GM06990 (cell line): ENCODE measurements at regions not wholly inside any gene's neighbourhood (a gene's known extent, or its start where the extent isn't known, plus 50 kb on each side); places are given as distances from the start of the nearest gene placed in this dataset.

Source experiments
- DNase-seq: peaks from one replicate; pipeline ENCODE4 v3.0.0-alpha.2; 2011; ENCODE audit not compliant: insufficient read length; ENCODE audit errors: extremely low read depth
- H3K27me3 ChIP-seq: replicated peaks from 2 replicates; pipeline ENCODE4 v1.6.0; 2011; ENCODE audit warnings: low read length; ENCODE audit not compliant: control insufficient read depth, insufficient read depth
- H3K36me3 ChIP-seq: 2 replicates; pipeline ENCODE4 v1.5.1; 2011; ENCODE audit warnings: low read length; ENCODE audit not compliant: control insufficient read depth, insufficient read depth
- H3K4me3 ChIP-seq: replicated peaks from 2 replicates; pipeline ENCODE4 v1.5.1; 2011; ENCODE audit warnings: low read depth, mild to moderate bottlenecking, control low read depth, low read length
- TF ChIP-seq, protein P1 (sequence below): IDR thresholded peaks from 2 replicates; pipeline ENCODE4 v1.5.1; 2011; ENCODE audit warnings: low read length, control low read depth, mild to moderate bottlenecking, inconsistent platforms; ENCODE audit not compliant: insufficient read depth, poor library complexity, severe bottlenecking

DNA sequence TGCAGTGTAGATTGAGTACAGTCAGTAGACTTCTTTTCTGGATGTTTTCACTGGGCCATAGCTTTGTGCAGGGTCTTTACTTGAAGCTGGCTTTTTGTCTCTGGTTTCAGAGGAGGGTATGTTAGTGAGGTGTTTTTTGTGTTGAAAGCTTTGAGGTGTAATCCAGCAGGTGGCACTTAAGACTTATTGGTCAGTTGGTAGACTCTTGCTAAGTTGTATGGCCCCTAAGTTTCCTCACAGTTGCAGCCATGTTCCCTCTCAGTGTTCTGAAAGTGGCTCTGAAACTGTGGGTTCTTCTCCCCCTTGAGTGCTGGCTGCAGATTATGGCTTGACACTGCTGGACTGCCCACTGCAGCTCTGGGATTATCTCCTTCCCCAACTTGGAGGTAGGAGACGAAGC, 55.7 kb upstream of the SLC44A1 start:
- DNase-seq = no peak
- TF ChIP-seq, protein P1, sequence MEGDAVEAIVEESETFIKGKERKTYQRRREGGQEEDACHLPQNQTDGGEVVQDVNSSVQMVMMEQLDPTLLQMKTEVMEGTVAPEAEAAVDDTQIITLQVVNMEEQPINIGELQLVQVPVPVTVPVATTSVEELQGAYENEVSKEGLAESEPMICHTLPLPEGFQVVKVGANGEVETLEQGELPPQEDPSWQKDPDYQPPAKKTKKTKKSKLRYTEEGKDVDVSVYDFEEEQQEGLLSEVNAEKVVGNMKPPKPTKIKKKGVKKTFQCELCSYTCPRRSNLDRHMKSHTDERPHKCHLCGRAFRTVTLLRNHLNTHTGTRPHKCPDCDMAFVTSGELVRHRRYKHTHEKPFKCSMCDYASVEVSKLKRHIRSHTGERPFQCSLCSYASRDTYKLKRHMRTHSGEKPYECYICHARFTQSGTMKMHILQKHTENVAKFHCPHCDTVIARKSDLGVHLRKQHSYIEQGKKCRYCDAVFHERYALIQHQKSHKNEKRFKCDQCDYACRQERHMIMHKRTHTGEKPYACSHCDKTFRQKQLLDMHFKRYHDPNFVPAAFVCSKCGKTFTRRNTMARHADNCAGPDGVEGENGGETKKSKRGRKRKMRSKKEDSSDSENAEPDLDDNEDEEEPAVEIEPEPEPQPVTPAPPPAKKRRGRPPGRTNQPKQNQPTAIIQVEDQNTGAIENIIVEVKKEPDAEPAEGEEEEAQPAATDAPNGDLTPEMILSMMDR = peak; percentile 19
- Histone ChIP-seq H3K36me3 (no peaks in the 10 kb centered on the region), H3K4me3 (no peak overlapping the region), H3K27me3 (no peaks in the 10 kb centered on the region; the same call in 1 of the 2 replicates)

DNA sequence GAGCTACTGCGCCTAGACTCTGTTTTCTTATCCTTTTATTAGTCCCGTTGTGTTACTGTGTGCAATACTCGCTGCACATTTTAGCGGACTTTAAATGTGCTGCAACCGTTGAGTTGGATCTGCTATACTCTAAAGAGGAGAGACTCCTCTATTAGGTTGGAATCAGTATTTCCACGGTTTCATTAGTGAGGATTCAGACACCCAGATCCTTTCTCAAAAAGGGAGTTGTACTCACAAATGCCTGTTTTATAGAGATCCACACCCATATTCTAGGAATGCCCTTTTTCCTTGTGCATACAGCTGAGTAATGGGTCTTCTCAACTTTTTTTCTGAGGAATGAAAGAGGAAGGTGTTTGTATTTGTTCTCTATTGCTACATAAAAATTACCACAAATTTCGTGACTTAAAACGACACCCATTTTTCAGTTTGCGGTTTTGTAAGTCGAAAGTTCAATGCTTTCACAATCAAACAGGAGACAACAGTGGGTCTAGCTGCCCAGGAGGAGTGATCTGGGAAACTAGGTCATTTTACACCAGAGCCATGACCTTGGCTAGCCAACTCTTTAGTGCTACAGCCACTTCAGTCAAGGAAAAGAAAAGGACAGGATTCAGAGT, 52.8 kb upstream of the SLC44A1 start:
- DNase-seq = peak; percentile 13
- Histone ChIP-seq H3K4me3 (no peak overlapping the region), H3K36me3 (no peaks in the 10 kb centered on the region), H3K27me3 (no peaks in the 10 kb centered on the region; the same call in 1 of the 2 replicates)
- TF ChIP-seq, protein P1 = no peak

DNA sequence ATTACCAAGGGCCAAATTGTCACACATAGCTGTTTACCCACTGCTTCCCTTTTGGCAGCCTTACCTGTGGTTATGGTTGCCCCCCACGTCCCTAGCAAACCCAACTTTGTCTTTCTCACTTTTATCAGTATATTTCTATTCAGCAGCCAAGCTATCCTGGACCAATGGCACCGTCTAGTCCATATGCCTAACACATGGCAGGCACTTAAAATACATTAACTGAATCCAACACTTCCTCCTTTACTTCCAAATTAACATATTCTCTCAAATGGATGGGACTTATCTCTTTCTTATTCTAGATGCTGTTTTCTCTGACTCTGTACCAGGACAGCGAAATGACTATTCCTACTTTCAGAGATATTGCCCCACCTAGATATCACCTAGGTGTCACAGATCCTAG, 50.9 kb upstream of the SLC44A1 start:
- no peaks in the 10 kb centered on the region; the same call in 1 of the 2 replicates for H3K27me3 ChIP-seq
- DNase-seq = no peak
- TF ChIP-seq, protein P1 = no peak

DNA sequence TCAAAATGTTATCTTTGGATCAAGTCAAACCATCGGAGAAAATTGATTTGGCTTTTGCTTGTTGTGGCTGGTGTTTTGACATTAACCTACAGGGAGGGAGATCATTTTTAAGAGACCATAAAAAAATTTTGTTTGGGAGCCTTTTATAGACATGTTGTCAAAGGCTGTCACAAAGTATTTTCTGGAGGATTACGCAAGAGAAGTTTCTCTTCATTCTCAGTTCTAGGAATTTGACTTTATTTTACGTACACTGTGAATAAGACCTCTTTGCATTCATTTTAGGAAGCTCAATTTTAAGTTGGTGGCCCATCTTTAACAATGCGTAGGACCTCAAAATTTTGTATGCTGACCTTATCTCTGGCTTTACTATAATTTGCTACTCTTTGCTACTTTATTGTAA, 50.2 kb upstream of the SLC44A1 start:
- H3K4me3 ChIP-seq = no peak overlapping the region
- TF ChIP-seq, protein P1 = no peak
- no peaks in the 10 kb centered on the region for H3K36me3 ChIP-seq
- H3K27me3 ChIP-seq = no peaks in the 10 kb centered on the region; the same call in 1 of the 2 replicates
- no peak for DNase-seq

More for the DNA sequence above, 50.9 kb upstream of the SLC44A1 start:
- H3K36me3 ChIP-seq = no peaks in the 10 kb centered on the region
- H3K4me3 ChIP-seq = no peak overlapping the region
